ENCODE measurements at regions not wholly inside any gene's neighbourhood (a gene's known extent, or its start where the extent isn't known, plus 50 kb on each side); places are given as distances from the start of the nearest gene placed in this dataset.

GRCh38 chr13:87274209-87274819 is 396.9 kb upstream of the SLITRK5 start:
- peak; percentile 61; the same call in 2 of the 3 replicates for ATAC-seq (ENCODE audit: low read depth)
- H3K9me3 ChIP-seq (ENCODE audit: severe bottlenecking) = no peaks in the 10 kb centered on the region
- H3K27me3 ChIP-seq (ENCODE audit: insufficient read depth, poor library complexity, severe bottlenecking) = no peaks in the 10 kb centered on the region
- H3K36me3 ChIP-seq (ENCODE audit: low read depth) = no peaks in the 10 kb centered on the region
- no peaks in the 10 kb centered on the region for H3K4me1 ChIP-seq (ENCODE audit: insufficient read depth, poor library complexity, severe bottlenecking)
- peak; percentile 79 for TF ChIP-seq CTCF (IDR thresholded peaks at IDR 0.05; ENCODE audit: poor library complexity, severe bottlenecking)
- no peak overlapping the region for H3K4me3 ChIP-seq (ENCODE audit: severe bottlenecking)
- H3K27ac ChIP-seq (ENCODE audit: poor library complexity, severe bottlenecking) = no peak overlapping the region
- no peak for DNase-seq (ENCODE audit: low spot score)

GRCh38 chr13:87280139-87280538 is 391.0 kb upstream of the SLITRK5 start:
- Histone ChIP-seq H3K9me3 (ENCODE audit: severe bottlenecking) (no peaks in the 10 kb centered on the region), H3K27ac (ENCODE audit: poor library complexity, severe bottlenecking) (no peak overlapping the region), H3K27me3 (ENCODE audit: insufficient read depth, poor library complexity, severe bottlenecking) (no peaks in the 10 kb centered on the region), H3K4me3 (ENCODE audit: severe bottlenecking) (no peak overlapping the region), H3K36me3 (ENCODE audit: low read depth) (no peaks in the 10 kb centered on the region), H3K4me1 (ENCODE audit: insufficient read depth, poor library complexity, severe bottlenecking) (no peaks in the 10 kb centered on the region)
- TF ChIP-seq CTCF (IDR thresholded peaks at IDR 0.05; ENCODE audit: poor library complexity, severe bottlenecking) = peak; percentile 33
- ATAC-seq (ENCODE audit: low read depth) (no peak), DNase-seq (ENCODE audit: low spot score) (no peak)

- H3K9me3 ChIP-seq (ENCODE audit: severe bottlenecking) = no peaks in the 10 kb centered on the region
- DNase-seq (ENCODE audit: low spot score) (no peak), ATAC-seq (ENCODE audit: low read depth) (no peak)
- no peak for TF ChIP-seq CTCF (IDR thresholded peaks at IDR 0.05; ENCODE audit: poor library complexity, severe bottlenecking)
- H3K27ac ChIP-seq (ENCODE audit: poor library complexity, severe bottlenecking) = no peak overlapping the region
- no peaks in the 10 kb centered on the region for H3K36me3 ChIP-seq (ENCODE audit: low read depth)
- no peak overlapping the region for H3K4me3 ChIP-seq (ENCODE audit: severe bottlenecking)
- no peaks in the 10 kb centered on the region for H3K4me1 ChIP-seq (ENCODE audit: insufficient read depth, poor library complexity, severe bottlenecking)
- no peaks in the 10 kb centered on the region for H3K27me3 ChIP-seq (ENCODE audit: insufficient read depth, poor library complexity, severe bottlenecking)
Measured at GRCh38 chr13:87287721-87288120, 383.4 kb upstream of the SLITRK5 start.

GRCh38 chr13:87295636-87296035 is 375.5 kb upstream of the SLITRK5 start:
- TF ChIP-seq CTCF (IDR thresholded peaks at IDR 0.05; ENCODE audit: poor library complexity, severe bottlenecking) = no peak
- Histone ChIP-seq H3K4me1 (ENCODE audit: insufficient read depth, poor library complexity, severe bottlenecking) (no peaks in the 10 kb centered on the region), H3K27me3 (ENCODE audit: insufficient read depth, poor library complexity, severe bottlenecking) (no peaks in the 10 kb centered on the region), H3K27ac (ENCODE audit: poor library complexity, severe bottlenecking) (no peak overlapping the region), H3K4me3 (ENCODE audit: severe bottlenecking) (no peak overlapping the region), H3K9me3 (ENCODE audit: severe bottlenecking) (no peaks in the 10 kb centered on the region), H3K36me3 (ENCODE audit: low read depth) (no peaks in the 10 kb centered on the region)
- DNase-seq (ENCODE audit: low spot score) = no peak
- no peak for ATAC-seq (ENCODE audit: low read depth)

- H3K9me3 ChIP-seq (ENCODE audit: severe bottlenecking) = no peaks in the 10 kb centered on the region
- ATAC-seq (ENCODE audit: low read depth) = no peak
Measured at GRCh38 chr13:87302034-87302433, 369.1 kb upstream of the SLITRK5 start.

More at GRCh38 chr13:87302034-87302433, 369.1 kb upstream of the SLITRK5 start:
- no peaks in the 10 kb centered on the region for H3K36me3 ChIP-seq (ENCODE audit: low read depth)
- H3K4me1 ChIP-seq (ENCODE audit: insufficient read depth, poor library complexity, severe bottlenecking) = no peaks in the 10 kb centered on the region
- H3K4me3 ChIP-seq (ENCODE audit: severe bottlenecking) = no peak overlapping the region
- DNase-seq (ENCODE audit: low spot score) = no peak
- no peak overlapping the region for H3K27ac ChIP-seq (ENCODE audit: poor library complexity, severe bottlenecking)
- H3K27me3 ChIP-seq (ENCODE audit: insufficient read depth, poor library complexity, severe bottlenecking) = no peaks in the 10 kb centered on the region
- no peak for TF ChIP-seq CTCF (IDR thresholded peaks at IDR 0.05; ENCODE audit: poor library complexity, severe bottlenecking)
